NB4 (cell line): ENCODE measurements at regions not wholly inside any gene's neighbourhood (a gene's known extent, or its start where the extent isn't known, plus 50 kb on each side); places are given as distances from the start of the nearest gene placed in this dataset.
A peak's percentile ranks its signal among the peaks of the same experiment; 100 is the strongest.

Experiments
- DNase-seq: peaks from one replicate; pipeline ENCODE4 v3.0.0; 2010; ENCODE audit warnings: low read depth
- H3K4me3 ChIP-seq: one replicate; pipeline ENCODE4 v1.5.1; 2011; ENCODE audit warnings: mild to moderate bottlenecking, low read depth, low read length, moderate library complexity
- MYC ChIP-seq: IDR thresholded peaks from 2 replicates; pipeline ENCODE4 v1.6.1; 2011; ENCODE audit warnings: low read depth, low read length
- POLR2A ChIP-seq: IDR thresholded peaks from 2 replicates; pipeline ENCODE4 v1.6.1; 2011; ENCODE audit warnings: mild to moderate bottlenecking; ENCODE audit not compliant: insufficient read length; ENCODE audit errors: extremely low read depth
- TF ChIP-seq, protein P1 (sequence below): IDR thresholded peaks from 2 replicates; pipeline ENCODE4 v1.6.1; 2011; ENCODE audit warnings: low read depth, low read length
- TF ChIP-seq, protein P2 (sequence below): IDR thresholded peaks from one replicate; pipeline ENCODE4 v1.5.1; 2012; ENCODE audit warnings: low read depth, low read length

DNA sequence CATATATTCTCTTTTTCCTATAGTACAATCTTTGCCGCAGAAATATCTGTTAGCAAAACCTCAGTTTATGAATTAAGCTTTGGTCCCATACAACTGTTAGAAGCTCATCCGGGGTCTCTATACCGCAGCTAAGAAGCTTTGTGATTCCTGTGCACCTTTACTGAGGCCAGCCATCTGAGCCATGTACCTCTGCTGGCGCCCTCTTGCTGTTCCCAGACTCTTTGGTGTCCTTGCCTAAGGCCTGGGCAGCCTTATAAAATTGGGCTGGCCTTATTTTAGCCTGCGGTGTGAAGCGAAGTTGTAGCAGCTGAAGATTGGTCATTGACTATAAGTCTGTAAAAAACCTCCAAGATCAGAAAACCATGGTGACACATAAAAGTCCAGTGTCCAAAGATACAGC lies 1135.1 kb upstream of the CHAC2 start:
- DNase-seq: no peak
- no peak overlapping the region for H3K4me3 ChIP-seq
- TF ChIP-seq, protein P1, sequence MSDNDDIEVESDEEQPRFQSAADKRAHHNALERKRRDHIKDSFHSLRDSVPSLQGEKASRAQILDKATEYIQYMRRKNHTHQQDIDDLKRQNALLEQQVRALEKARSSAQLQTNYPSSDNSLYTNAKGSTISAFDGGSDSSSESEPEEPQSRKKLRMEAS: no peak
- TF ChIP-seq MYC (no peak), POLR2A (no peak)
- TF ChIP-seq, protein P2, sequence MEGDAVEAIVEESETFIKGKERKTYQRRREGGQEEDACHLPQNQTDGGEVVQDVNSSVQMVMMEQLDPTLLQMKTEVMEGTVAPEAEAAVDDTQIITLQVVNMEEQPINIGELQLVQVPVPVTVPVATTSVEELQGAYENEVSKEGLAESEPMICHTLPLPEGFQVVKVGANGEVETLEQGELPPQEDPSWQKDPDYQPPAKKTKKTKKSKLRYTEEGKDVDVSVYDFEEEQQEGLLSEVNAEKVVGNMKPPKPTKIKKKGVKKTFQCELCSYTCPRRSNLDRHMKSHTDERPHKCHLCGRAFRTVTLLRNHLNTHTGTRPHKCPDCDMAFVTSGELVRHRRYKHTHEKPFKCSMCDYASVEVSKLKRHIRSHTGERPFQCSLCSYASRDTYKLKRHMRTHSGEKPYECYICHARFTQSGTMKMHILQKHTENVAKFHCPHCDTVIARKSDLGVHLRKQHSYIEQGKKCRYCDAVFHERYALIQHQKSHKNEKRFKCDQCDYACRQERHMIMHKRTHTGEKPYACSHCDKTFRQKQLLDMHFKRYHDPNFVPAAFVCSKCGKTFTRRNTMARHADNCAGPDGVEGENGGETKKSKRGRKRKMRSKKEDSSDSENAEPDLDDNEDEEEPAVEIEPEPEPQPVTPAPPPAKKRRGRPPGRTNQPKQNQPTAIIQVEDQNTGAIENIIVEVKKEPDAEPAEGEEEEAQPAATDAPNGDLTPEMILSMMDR: no peak

DNA sequence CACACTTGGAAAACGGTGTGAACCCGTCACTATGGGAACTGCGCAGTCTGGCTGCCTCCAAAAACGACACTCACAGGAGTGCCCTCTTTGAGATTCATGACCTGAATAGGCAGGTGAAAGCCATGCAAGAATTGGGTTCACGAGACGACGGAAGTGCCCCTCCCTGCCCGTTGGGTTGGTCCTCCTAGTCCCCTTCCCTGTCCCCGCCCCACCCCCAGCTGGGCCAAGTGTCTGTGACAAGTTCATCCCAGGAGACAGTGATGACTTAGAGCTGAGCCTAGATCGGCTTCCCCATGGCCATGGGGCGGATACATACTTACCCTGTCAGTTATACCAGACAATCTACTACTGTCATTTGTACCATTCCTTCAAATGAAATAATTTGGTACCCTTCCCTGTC lies 1137.7 kb upstream of the CHAC2 start:
- TF ChIP-seq, protein P2: no peak
- TF ChIP-seq MYC (no peak), POLR2A (no peak)
- TF ChIP-seq, protein P1: no peak
- no peak overlapping the region for H3K4me3 ChIP-seq
- no peak for DNase-seq

DNA sequence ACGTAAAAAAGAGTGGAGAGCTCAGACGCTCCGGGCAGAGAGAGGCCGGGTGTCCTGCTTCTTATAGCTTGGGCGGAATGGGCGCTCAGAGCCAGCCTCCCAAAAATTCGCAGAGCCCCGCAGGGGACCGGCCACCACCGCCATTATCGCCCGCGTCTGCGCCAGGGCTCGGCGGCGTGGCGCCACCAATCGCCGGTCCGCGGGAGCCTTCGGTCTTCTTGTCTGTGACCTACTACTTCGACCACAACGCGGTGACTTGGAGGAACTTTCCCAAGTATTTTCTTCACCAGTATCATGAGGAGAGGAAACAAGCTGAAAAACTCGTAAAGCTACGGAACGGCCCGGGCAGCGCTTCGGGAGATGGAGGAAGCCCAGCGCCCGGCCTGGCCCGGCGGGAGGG lies 1138.1 kb upstream of the CHAC2 start:
- DNase-seq: no peak
- TF ChIP-seq, protein P2: no peak
- TF ChIP-seq POLR2A (no peak), MYC (no peak)
- TF ChIP-seq, protein P1: no peak
- H3K4me3 ChIP-seq: no peak overlapping the region

DNA sequence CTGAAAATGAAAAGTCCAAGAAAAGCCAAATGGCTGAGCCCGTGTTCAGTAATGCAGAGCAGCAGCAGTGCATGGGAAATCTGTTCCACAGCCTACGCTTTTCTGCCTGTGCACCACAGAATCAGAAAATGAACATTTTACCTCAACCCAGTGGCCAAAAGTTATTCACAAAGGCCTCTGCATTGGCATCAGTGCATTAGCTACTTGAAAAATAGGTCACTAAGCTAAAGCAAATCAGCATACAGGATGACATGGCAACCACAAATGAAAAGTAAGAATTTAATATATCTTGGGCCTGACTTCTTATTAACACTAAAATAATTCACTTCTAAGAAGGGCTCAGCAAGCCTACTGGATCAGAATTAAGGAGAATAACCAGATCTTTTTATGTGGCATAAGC lies 1145.3 kb upstream of the CHAC2 start:
- H3K4me3 ChIP-seq: no peak overlapping the region
- no peak for DNase-seq
- TF ChIP-seq, protein P1: no peak
- TF ChIP-seq, protein P2: no peak
- TF ChIP-seq POLR2A (no peak), MYC (no peak)

DNA sequence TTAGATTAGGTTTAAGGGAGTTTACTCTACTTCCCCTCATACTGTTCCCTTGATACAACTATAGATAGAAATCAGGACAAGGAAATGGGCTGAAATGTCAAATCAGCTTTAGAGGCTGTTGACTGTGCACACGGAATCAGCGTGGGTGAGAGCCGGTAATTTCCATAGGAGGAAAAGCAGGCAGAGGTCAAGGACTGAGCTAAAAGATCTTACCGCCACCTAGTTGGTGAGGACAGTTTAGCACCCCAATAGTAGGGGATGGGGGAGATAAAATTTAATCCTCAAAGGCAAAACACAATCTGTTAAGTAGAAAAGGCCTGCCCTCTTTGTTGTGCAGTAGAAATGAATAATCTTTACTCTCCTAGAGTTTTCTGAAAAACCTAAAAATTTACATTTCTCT lies 1154.5 kb upstream of the CHAC2 start:
- H3K4me3 ChIP-seq: no peak overlapping the region
- TF ChIP-seq POLR2A (no peak), MYC (no peak)
- TF ChIP-seq, protein P1: no peak
- TF ChIP-seq, protein P2: peak; percentile 16
- no peak for DNase-seq

DNA sequence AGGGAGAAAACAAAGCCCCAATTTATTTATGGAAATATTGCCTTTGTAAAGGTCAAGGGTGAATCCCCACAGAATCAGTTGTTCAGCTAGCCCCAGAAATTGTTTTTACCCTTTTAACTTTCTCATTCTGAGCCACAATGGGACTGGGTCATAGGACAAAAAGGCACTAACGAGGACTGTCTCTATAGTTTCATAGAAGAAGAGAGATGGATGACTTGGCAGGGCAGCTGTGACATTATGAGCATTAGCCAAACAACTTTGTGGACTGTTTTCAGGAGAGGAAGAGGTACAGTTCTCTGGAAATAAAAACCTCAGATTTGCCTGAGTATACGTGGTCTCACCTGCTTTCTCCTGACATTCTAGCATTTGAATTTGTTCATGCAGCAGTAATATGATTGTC lies 1155.8 kb upstream of the CHAC2 start:
- TF ChIP-seq, protein P2: no peak
- DNase-seq: no peak
- no peak overlapping the region for H3K4me3 ChIP-seq
